SU-DHL-6 (cell line): ENCODE measurements at regions not wholly inside any gene's neighbourhood (a gene's known extent, or its start where the extent isn't known, plus 50 kb on each side); places are given as distances from the start of the nearest gene placed in this dataset.

Experiments used
- EZH2phosphoT487 ChIP-seq: fragments of 200-600 bp; sonication (generic), shearing (Covaris generic); conservative IDR thresholded peaks from 2 replicates; pipeline ENCODE4 v1.6.1; 2018; ENCODE audit warnings: mild to moderate bottlenecking, antibody characterized with exemption, low read length, moderate library complexity, mixed read lengths
- TF ChIP-seq, protein P1 (sequence below): fragments of 200-600 bp; sonication (generic); IDR thresholded peaks from one replicate; pipeline ENCODE4 v1.5.1; 2017; ENCODE audit warnings: antibody characterized with exemption, mild to moderate bottlenecking, low read length, moderate library complexity; ENCODE audit not compliant: insufficient read depth, poor library complexity, severe bottlenecking

DNA sequence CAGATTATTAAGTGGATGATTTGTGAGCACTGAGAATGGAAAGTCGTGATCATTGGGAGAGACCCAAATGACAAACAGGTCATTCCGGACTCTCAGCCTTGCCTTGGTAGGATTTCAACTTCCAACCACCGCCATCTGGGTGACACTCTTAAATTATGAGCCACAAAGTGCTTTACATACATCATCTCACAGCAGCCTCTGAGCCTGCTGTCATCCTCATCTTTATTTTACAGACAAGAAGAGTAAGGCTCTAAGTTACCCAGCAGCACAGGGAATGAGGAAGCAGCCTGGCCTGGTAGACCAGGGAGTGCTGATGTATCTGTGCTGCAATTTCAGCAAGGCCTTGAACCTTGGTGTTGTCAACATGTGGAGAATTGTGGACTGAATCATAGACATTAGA lies 105.8 kb upstream of the TRIM2 start:
- TF ChIP-seq, protein P1, sequence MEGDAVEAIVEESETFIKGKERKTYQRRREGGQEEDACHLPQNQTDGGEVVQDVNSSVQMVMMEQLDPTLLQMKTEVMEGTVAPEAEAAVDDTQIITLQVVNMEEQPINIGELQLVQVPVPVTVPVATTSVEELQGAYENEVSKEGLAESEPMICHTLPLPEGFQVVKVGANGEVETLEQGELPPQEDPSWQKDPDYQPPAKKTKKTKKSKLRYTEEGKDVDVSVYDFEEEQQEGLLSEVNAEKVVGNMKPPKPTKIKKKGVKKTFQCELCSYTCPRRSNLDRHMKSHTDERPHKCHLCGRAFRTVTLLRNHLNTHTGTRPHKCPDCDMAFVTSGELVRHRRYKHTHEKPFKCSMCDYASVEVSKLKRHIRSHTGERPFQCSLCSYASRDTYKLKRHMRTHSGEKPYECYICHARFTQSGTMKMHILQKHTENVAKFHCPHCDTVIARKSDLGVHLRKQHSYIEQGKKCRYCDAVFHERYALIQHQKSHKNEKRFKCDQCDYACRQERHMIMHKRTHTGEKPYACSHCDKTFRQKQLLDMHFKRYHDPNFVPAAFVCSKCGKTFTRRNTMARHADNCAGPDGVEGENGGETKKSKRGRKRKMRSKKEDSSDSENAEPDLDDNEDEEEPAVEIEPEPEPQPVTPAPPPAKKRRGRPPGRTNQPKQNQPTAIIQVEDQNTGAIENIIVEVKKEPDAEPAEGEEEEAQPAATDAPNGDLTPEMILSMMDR = no peak
- no peak for TF ChIP-seq EZH2phosphoT487
